ENCODE measurements at regions not wholly inside any gene's neighbourhood (a gene's known extent, or its start where the extent isn't known, plus 50 kb on each side); places are given as distances from the start of the nearest gene placed in this dataset.

GRCh38 chr2:6309415-6310255, 556.1 kb downstream of the CMPK2 start:
- H3K36me3 Mint-ChIP-seq: no peaks in the 10 kb centered on the region
- no peak overlapping the region for H3K4me3 Mint-ChIP-seq
- peaks cover 3% of the 10 kb centered on the region for H3K27me3 Mint-ChIP-seq
- H3K27ac Mint-ChIP-seq: no peak overlapping the region
- no peaks in the 10 kb centered on the region for H3K4me1 Mint-ChIP-seq (ENCODE audit: low read depth)
- H3K9me3 Mint-ChIP-seq (ENCODE audit: low read depth): peaks cover 10% of the 10 kb centered on the region

DNA sequence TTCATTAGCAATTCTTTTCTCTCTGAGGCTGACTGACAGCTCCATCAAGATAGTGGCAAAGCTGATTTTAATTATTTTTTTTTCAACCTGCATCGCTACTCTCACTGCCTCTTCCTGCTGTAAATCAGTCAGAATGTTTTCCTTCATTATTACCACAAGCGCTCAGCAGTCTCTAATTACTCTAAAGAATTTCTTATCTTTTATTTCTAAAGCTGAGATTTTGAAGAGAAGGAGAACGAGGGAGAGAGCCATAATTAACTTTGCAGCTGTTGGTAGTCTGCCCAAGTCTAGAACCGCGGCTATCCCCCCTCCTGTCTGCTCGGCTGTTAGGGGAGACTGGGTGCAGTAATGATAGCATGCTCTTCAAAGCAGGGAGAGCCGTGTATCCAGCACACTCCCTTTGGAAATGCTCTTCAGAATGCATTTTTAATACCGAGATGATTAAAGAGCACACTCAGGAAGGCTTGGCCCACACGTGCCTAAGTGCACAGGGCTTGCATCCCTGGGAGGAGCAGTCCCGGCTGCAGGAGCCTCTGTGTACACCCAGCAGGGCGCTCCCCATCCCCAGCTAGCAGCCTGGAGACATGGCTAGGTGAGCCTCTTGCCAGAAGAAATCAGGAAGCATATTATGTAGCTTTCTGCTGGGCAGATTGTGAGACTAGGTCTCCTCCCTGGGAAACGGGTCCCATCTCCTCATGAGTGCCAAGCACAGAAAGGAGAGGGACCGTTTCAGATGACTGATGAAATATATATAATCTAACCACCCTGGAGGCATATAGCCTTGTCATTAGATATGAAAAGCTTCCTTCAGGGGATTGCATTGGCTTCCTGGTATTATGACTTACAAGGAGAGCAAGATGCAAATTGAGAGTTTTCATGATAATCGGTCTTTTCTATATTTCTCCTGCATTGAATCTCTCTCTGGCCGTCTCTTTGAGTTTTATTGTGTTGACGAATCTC, 555.2 kb downstream of the CMPK2 start:
- H3K4me1 Mint-ChIP-seq (ENCODE audit: low read depth): no peaks in the 10 kb centered on the region
- peaks cover 10% of the 10 kb centered on the region for H3K9me3 Mint-ChIP-seq (ENCODE audit: low read depth)
- H3K27me3 Mint-ChIP-seq: peaks cover 3% of the 10 kb centered on the region
- no peaks in the 10 kb centered on the region for H3K36me3 Mint-ChIP-seq
- no peak overlapping the region for H3K4me3 Mint-ChIP-seq
- no peak overlapping the region for H3K27ac Mint-ChIP-seq

- H3K9me3 Mint-ChIP-seq (ENCODE audit: low read depth): peaks cover 3% of the 10 kb centered on the region
- no peaks in the 10 kb centered on the region for H3K4me1 Mint-ChIP-seq (ENCODE audit: low read depth)
- H3K27ac Mint-ChIP-seq: no peak overlapping the region
- H3K36me3 Mint-ChIP-seq: no peaks in the 10 kb centered on the region
- H3K4me3 Mint-ChIP-seq: no peak overlapping the region
- H3K27me3 Mint-ChIP-seq: peaks cover 3% of the 10 kb centered on the region
These were observed 553.3 kb downstream of the CMPK2 start for GRCh38 chr2:6312367-6312766.

- no peaks in the 10 kb centered on the region for H3K4me1 Mint-ChIP-seq (ENCODE audit: low read depth)
- peaks cover 3% of the 10 kb centered on the region for H3K27me3 Mint-ChIP-seq
- no peak overlapping the region for H3K27ac Mint-ChIP-seq
- peaks cover 3% of the 10 kb centered on the region for H3K9me3 Mint-ChIP-seq (ENCODE audit: low read depth)
- H3K4me3 Mint-ChIP-seq: no peak overlapping the region
- H3K36me3 Mint-ChIP-seq: no peaks in the 10 kb centered on the region
These were observed 551.3 kb downstream of the CMPK2 start for GRCh38 chr2:6314218-6314960.

DNA sequence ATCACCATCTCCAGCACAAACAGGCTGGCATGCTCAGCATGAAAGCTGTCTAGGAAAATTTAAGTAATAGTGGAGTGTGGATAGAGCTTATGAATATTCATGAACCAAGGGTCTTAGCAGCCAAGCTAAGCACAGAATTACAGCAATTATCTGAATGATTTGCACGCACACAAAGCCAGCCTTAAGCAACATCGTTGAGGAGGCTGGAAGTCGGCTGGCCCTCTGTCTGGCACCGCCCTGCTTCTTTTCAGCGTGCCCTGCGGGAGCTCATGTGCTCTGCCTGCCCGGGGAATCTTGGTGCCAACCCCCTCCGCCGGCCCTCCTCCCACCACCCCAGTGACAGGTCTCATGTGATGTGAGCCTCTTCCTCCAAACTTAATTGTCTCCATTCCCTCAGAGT, 540.1 kb downstream of the CMPK2 start:
- no peaks in the 10 kb centered on the region for H3K36me3 Mint-ChIP-seq
- peaks cover 8% of the 10 kb centered on the region for H3K9me3 Mint-ChIP-seq (ENCODE audit: low read depth)
- H3K4me1 Mint-ChIP-seq (ENCODE audit: low read depth): no peaks in the 10 kb centered on the region
- H3K27me3 Mint-ChIP-seq: no peaks in the 10 kb centered on the region
- H3K4me3 Mint-ChIP-seq: no peak overlapping the region
- no peak overlapping the region for H3K27ac Mint-ChIP-seq

- no peaks in the 10 kb centered on the region for H3K4me1 Mint-ChIP-seq (ENCODE audit: low read depth)
- no peaks in the 10 kb centered on the region for H3K36me3 Mint-ChIP-seq
- H3K9me3 Mint-ChIP-seq (ENCODE audit: low read depth): peaks cover 10% of the 10 kb centered on the region
- H3K27ac Mint-ChIP-seq: no peak overlapping the region
- no peaks in the 10 kb centered on the region for H3K27me3 Mint-ChIP-seq
- H3K4me3 Mint-ChIP-seq: no peak overlapping the region
These were observed 538.7 kb downstream of the CMPK2 start for GRCh38 chr2:6326958-6327357.

DNA sequence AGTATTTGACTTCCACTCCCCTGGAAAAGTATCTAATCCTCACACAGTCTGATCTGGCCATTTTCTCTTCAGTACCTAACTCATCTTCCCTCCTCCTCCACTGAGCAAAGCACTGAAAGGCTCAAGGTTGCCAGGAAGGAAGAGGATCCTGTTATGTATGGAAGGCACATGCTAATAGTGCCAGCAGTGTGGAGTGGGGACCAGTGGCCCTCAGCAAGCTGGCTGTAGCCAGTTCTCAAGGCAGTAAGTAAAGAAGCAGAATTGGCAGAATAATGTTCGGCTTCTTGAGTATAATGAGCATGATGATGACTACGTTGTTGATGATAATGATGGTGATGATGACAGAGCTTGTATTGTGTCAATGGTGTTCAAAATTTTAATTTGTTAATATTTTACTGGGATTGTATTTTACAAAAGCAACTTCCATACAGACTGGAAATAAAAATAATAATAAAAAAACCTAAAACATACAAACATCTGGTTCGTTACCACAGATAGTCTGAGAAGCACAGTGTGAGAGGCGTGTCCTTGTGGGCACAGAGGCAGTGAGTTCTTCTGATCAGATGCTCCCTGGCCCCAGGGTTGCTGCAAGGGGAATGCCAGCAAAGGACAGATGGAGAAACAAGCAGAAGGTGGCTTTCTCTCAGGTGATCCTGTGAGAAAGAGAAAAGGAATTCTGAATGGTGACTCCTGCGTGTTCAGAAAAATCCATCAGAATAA, 528.8 kb downstream of the CMPK2 start:
- no peaks in the 10 kb centered on the region for H3K36me3 Mint-ChIP-seq
- H3K27me3 Mint-ChIP-seq: peaks cover 1% of the 10 kb centered on the region
- no peak overlapping the region for H3K4me3 Mint-ChIP-seq
- H3K9me3 Mint-ChIP-seq (ENCODE audit: low read depth): peaks cover 3% of the 10 kb centered on the region
- H3K4me1 Mint-ChIP-seq (ENCODE audit: low read depth): no peaks in the 10 kb centered on the region
- H3K27ac Mint-ChIP-seq: no peak overlapping the region

GRCh38 chr2:6337472-6337820, 528.3 kb downstream of the CMPK2 start:
- H3K27ac Mint-ChIP-seq: no peak overlapping the region

GRCh38 chr2:6341588-6342129, 524.0 kb downstream of the CMPK2 start:
- Mint-ChIP-seq H3K9me3 (ENCODE audit: low read depth) (peaks cover 5% of the 10 kb centered on the region), H3K4me1 (ENCODE audit: low read depth) (no peaks in the 10 kb centered on the region), H3K27me3 (no peaks in the 10 kb centered on the region), H3K4me3 (no peak overlapping the region), H3K36me3 (no peaks in the 10 kb centered on the region), H3K27ac (no peak overlapping the region)

More at GRCh38 chr2:6337472-6337820, 528.3 kb downstream of the CMPK2 start:
- H3K4me1 Mint-ChIP-seq (ENCODE audit: low read depth): no peaks in the 10 kb centered on the region
- peaks cover 1% of the 10 kb centered on the region for H3K27me3 Mint-ChIP-seq
- H3K4me3 Mint-ChIP-seq: no peak overlapping the region
- no peaks in the 10 kb centered on the region for H3K9me3 Mint-ChIP-seq (ENCODE audit: low read depth)
- H3K36me3 Mint-ChIP-seq: no peaks in the 10 kb centered on the region

GRCh38 chr2:6342273-6342920, 523.3 kb downstream of the CMPK2 start:
- Mint-ChIP-seq H3K4me3 (no peak overlapping the region), H3K36me3 (no peaks in the 10 kb centered on the region), H3K9me3 (ENCODE audit: low read depth) (peaks cover 5% of the 10 kb centered on the region), H3K4me1 (ENCODE audit: low read depth) (no peaks in the 10 kb centered on the region), H3K27me3 (no peaks in the 10 kb centered on the region), H3K27ac (no peak overlapping the region)

- H3K4me1 Mint-ChIP-seq (ENCODE audit: low read depth): no peaks in the 10 kb centered on the region
- H3K9me3 Mint-ChIP-seq (ENCODE audit: low read depth): peaks cover 5% of the 10 kb centered on the region
- H3K27ac Mint-ChIP-seq: no peak overlapping the region
- no peaks in the 10 kb centered on the region for H3K36me3 Mint-ChIP-seq
- no peaks in the 10 kb centered on the region for H3K27me3 Mint-ChIP-seq
- no peak overlapping the region for H3K4me3 Mint-ChIP-seq
These were observed 522.6 kb downstream of the CMPK2 start for GRCh38 chr2:6343076-6343475.

DNA sequence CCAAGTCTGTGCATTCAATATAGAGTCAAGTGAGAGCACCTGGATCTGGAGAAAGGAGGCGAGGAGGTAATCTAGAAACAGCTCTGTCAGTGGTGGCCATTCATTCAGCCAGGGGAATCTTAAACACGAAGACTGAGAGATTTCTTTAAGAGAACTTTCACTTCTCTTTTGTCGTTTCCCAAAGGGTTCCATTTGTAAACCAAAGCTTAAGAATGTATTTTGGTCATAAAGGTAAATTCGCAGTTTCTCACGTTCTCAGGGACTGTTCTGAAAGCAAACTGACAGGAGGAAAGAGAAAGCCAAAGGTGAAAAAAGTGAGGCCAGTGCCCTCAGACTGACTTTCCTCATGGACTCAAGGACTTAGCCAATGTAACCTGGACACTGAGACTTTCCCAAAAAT, 513.5 kb downstream of the CMPK2 start:
- no peak overlapping the region for H3K4me3 Mint-ChIP-seq
- no peak overlapping the region for H3K27ac Mint-ChIP-seq
- H3K9me3 Mint-ChIP-seq (ENCODE audit: low read depth): no peaks in the 10 kb centered on the region
- H3K36me3 Mint-ChIP-seq: no peaks in the 10 kb centered on the region
- H3K27me3 Mint-ChIP-seq: no peaks in the 10 kb centered on the region
- H3K4me1 Mint-ChIP-seq (ENCODE audit: low read depth): no peaks in the 10 kb centered on the region

DNA sequence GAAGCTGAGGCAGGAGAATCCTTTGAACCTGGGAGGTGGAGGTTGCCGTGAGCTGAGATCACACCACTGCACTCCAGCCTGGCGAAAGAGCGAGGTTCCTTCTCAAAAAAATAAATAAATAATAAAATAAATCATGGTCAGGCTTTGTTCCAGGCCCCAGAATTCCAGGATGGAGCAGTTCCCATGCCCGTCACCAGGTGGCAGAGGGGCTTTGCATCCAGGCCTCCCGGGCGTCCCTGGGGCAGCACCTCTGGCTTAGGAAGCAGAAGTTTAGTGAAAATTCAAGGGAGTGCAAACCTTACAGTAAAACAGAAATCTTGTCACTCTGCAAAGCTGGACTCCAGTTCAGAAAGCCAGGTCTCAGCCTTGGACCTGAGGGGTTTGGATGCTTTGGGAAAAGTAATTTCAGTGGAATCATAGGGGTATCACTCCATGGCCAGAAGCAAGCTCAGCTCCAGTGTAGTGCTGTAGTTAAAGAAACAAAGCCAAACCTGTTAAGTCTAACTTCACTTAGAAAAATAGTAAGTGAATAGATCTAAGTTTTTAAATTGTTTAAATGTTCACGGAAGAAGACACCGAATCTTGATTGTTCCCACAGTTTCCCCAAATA, 512.7 kb downstream of the CMPK2 start:
- no peak overlapping the region for H3K4me3 Mint-ChIP-seq

More for the DNA sequence above, 512.7 kb downstream of the CMPK2 start:
- no peak overlapping the region for H3K27ac Mint-ChIP-seq
- H3K36me3 Mint-ChIP-seq: no peaks in the 10 kb centered on the region
- no peaks in the 10 kb centered on the region for H3K27me3 Mint-ChIP-seq
- H3K9me3 Mint-ChIP-seq (ENCODE audit: low read depth): no peaks in the 10 kb centered on the region
- H3K4me1 Mint-ChIP-seq (ENCODE audit: low read depth): no peaks in the 10 kb centered on the region

Measured in activated naive CD8-positive, alpha-beta T cell (primary cell).